ENCODE measurements at regions not wholly inside any gene's neighbourhood (a gene's known extent, or its start where the extent isn't known, plus 50 kb on each side); places are given as distances from the start of the nearest gene placed in this dataset.

DNA sequence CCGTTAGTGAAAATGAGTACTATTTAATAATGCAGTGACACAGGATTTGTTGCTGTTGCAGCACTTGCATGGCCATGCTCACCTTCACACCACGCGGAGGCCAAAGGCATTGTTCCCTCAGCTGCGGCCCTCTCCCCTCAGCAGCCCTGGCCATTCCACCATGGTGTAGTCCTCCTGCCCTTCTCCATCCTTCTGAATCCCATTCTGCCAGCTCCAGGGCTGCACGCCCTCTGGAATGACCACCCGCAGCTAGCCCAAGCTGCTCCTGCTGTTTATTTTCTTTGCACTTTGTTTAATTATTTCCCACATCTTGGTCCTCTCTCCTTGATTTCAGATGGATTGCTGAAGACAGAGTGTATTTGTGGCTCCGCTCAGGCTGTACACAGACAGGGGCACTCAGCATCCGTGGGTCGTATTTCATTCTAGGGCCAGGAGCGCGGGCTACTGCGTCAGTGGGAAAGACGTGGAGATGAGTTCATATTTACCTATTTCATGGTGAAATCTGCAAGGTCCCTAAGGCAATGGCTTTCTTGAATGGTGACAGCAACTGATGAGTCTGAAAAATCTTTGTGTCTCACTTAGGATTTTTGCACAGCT, 81.4 kb upstream of the DUSP22 start:
- Histone ChIP-seq H4K20me1 (ENCODE audit: insufficient read depth) (no peaks in the 10 kb centered on the region), H3K4me3 (IDR thresholded peaks at IDR 0.05; ENCODE audit: insufficient read depth, low read depth, low read length) (no peak overlapping the region), H3K36me3 (ENCODE audit: insufficient read depth) (no peaks in the 10 kb centered on the region), H3K4me2 (no peak overlapping the region), H3K79me2 (ENCODE audit: insufficient read depth, low read depth) (no peaks in the 10 kb centered on the region), H3K4me1 (ENCODE audit: low read depth, poor library complexity, severe bottlenecking) (no peaks in the 10 kb centered on the region), H3K9ac (no peak overlapping the region), H3K27me3 (ENCODE audit: insufficient read depth, low read depth) (no peaks in the 10 kb centered on the region), H2AFZ (ENCODE audit: low read depth) (no peak overlapping the region), H3K27ac (no peak overlapping the region)
- TF ChIP-seq, protein P1, sequence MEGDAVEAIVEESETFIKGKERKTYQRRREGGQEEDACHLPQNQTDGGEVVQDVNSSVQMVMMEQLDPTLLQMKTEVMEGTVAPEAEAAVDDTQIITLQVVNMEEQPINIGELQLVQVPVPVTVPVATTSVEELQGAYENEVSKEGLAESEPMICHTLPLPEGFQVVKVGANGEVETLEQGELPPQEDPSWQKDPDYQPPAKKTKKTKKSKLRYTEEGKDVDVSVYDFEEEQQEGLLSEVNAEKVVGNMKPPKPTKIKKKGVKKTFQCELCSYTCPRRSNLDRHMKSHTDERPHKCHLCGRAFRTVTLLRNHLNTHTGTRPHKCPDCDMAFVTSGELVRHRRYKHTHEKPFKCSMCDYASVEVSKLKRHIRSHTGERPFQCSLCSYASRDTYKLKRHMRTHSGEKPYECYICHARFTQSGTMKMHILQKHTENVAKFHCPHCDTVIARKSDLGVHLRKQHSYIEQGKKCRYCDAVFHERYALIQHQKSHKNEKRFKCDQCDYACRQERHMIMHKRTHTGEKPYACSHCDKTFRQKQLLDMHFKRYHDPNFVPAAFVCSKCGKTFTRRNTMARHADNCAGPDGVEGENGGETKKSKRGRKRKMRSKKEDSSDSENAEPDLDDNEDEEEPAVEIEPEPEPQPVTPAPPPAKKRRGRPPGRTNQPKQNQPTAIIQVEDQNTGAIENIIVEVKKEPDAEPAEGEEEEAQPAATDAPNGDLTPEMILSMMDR (conservative IDR thresholded peaks at IDR 0.05; ENCODE audit: low read depth, low read length): no peak

DNA sequence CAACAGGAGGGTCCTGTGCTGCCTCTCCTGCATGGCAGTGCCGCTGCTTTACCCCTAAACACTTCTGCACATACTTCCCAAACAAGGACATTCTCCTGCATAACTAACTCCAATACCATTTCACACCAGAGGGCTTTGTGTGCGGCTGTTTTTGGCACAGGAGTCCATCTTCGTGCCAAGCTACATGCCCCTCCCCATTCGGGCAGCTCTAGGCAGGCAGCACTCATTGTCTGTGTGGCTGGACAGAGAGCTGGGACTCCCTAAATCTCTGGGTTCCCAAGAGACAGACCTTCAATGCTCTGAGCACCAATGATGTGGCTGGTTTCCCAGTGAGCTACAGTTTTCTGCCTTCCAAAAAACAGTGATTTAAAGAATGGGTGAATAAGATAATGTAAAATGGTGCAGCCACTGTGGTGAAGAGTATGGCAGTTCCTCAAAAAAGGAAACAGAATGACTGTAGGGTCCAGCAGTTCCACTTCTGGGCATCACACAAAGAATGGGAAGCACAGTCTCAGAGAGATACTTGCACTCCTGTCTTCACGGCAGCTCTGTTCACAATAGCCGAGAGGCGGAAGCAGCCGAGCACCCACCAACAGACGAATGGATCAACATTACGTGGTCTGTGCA, 80.3 kb upstream of the DUSP22 start:
- Histone ChIP-seq H3K4me3 (IDR thresholded peaks at IDR 0.05; ENCODE audit: insufficient read depth, low read depth, low read length) (no peak overlapping the region), H2AFZ (ENCODE audit: low read depth) (no peak overlapping the region), H3K79me2 (ENCODE audit: insufficient read depth, low read depth) (no peaks in the 10 kb centered on the region), H4K20me1 (ENCODE audit: insufficient read depth) (no peaks in the 10 kb centered on the region), H3K9ac (no peak overlapping the region), H3K36me3 (ENCODE audit: insufficient read depth) (no peaks in the 10 kb centered on the region), H3K27me3 (ENCODE audit: insufficient read depth, low read depth) (no peaks in the 10 kb centered on the region), H3K27ac (no peak overlapping the region), H3K4me2 (no peak overlapping the region), H3K4me1 (ENCODE audit: low read depth, poor library complexity, severe bottlenecking) (no peaks in the 10 kb centered on the region)
- TF ChIP-seq, protein P1 (conservative IDR thresholded peaks at IDR 0.05; ENCODE audit: low read depth, low read length): no peak

DNA sequence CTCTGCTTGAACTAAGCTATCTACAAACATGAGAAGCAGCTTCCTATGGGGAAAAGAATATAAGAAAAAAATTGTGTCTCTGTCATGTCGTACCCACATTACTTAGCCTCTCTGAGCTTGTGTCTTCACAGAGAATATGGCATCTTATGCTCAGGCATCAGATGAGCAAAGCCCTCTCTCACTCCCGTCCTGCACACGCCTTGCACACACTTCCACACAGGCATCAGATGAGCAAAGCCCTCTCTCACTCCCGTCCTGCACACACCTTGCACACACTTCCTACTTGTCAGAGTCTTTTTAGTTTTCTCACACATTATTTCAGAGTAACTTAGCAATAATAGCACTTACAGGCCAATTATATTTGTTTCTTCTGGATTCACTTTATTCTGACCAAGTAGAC, 79.0 kb upstream of the DUSP22 start:
- no peaks in the 10 kb centered on the region for H3K36me3 ChIP-seq (ENCODE audit: insufficient read depth)
- H3K27ac ChIP-seq: no peak overlapping the region
- no peaks in the 10 kb centered on the region for H3K27me3 ChIP-seq (ENCODE audit: insufficient read depth, low read depth)
- H3K79me2 ChIP-seq (ENCODE audit: insufficient read depth, low read depth): no peaks in the 10 kb centered on the region
- no peak overlapping the region for H3K4me3 ChIP-seq (IDR thresholded peaks at IDR 0.05; ENCODE audit: insufficient read depth, low read depth, low read length)
- TF ChIP-seq, protein P1 (conservative IDR thresholded peaks at IDR 0.05; ENCODE audit: low read depth, low read length): no peak
- no peaks in the 10 kb centered on the region for H4K20me1 ChIP-seq (ENCODE audit: insufficient read depth)
- H3K4me2 ChIP-seq: no peak overlapping the region
- H3K4me1 ChIP-seq (ENCODE audit: low read depth, poor library complexity, severe bottlenecking): no peaks in the 10 kb centered on the region
- H2AFZ ChIP-seq (ENCODE audit: low read depth): no peak overlapping the region
- no peak overlapping the region for H3K9ac ChIP-seq

DNA sequence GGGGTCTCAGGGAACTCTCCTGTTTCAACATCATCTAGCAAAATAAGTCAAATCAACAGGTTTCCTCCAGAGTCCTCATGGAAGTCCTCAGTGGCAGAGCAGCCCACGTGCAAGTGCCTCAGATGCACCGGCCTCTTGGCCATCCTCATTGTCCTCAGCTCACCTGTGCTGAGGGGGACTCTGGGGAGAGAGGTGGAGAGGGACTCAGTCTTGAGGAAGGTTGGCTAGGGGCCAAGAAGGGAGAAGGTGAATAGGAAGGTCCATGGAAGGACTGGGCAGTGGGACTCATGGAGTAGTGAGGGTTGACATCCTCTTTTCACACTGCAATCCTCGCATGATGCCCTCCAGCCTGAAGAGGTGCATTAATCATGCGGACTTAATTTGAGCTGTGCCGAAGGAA, 77.9 kb upstream of the DUSP22 start:
- no peaks in the 10 kb centered on the region for H4K20me1 ChIP-seq (ENCODE audit: insufficient read depth)
- no peak overlapping the region for H3K27ac ChIP-seq
- no peaks in the 10 kb centered on the region for H3K36me3 ChIP-seq (ENCODE audit: insufficient read depth)
- TF ChIP-seq, protein P1 (conservative IDR thresholded peaks at IDR 0.05; ENCODE audit: low read depth, low read length): no peak
- H3K4me1 ChIP-seq (ENCODE audit: low read depth, poor library complexity, severe bottlenecking): no peaks in the 10 kb centered on the region
- no peak overlapping the region for H3K4me2 ChIP-seq
- no peak overlapping the region for H3K9ac ChIP-seq
- no peak overlapping the region for H2AFZ ChIP-seq (ENCODE audit: low read depth)
- H3K4me3 ChIP-seq (IDR thresholded peaks at IDR 0.05; ENCODE audit: insufficient read depth, low read depth, low read length): no peak overlapping the region
- no peaks in the 10 kb centered on the region for H3K79me2 ChIP-seq (ENCODE audit: insufficient read depth, low read depth)
- H3K27me3 ChIP-seq (ENCODE audit: insufficient read depth, low read depth): no peaks in the 10 kb centered on the region
